Dedifferentiated amniotic fluid mesenchymal stem cell (primary cell): ENCODE measurements at regions not wholly inside any gene's neighbourhood (a gene's known extent, or its start where the extent isn't known, plus 50 kb on each side); places are given as distances from the start of the nearest gene placed in this dataset.
"Not testable (repeated sequence)": the region's sequence is repeated elsewhere in the genome, so short reads cannot be mapped to it uniquely, and the experiment has no call there.

Experiments
- DNase-seq: peaks from one replicate; pipeline ENCODE4 v3.0.0-alpha.2; 2016; ENCODE audit errors: extremely low spot score

- not testable (repeated sequence) for DNase-seq
These were observed 63.3 kb upstream of the CEP78 start for GRCh38 chr9:78172610-78173009.

GRCh38 chr9:78171651-78172050, 64.2 kb upstream of the CEP78 start:
- DNase-seq, result no peak

GRCh38 chr9:78169125-78169524, 66.8 kb upstream of the CEP78 start:
- no peak for DNase-seq

GRCh38 chr9:78167356-78167755, 68.5 kb upstream of the CEP78 start:
- DNase-seq, result no peak

GRCh38 chr9:78163834-78164233, 72.0 kb upstream of the CEP78 start:
- no peak for DNase-seq

- DNase-seq, result no peak
These were observed 77.6 kb upstream of the CEP78 start for GRCh38 chr9:78158286-78158685.

- no peak for DNase-seq
These were observed 84.9 kb upstream of the CEP78 start for GRCh38 chr9:78150983-78151356.

- DNase-seq, result no peak
These were observed 85.4 kb upstream of the CEP78 start for GRCh38 chr9:78150312-78150982.

- no peak for DNase-seq
These were observed 86.1 kb upstream of the CEP78 start for GRCh38 chr9:78149702-78150291.

GRCh38 chr9:78146241-78146640, 89.6 kb upstream of the CEP78 start:
- no peak for DNase-seq

- DNase-seq, result no peak
These were observed 91.1 kb upstream of the CEP78 start for GRCh38 chr9:78144663-78145377.

- no peak for DNase-seq
These were observed 91.9 kb upstream of the CEP78 start for GRCh38 chr9:78144008-78144381.

GRCh38 chr9:78143281-78144007, 92.4 kb upstream of the CEP78 start:
- no peak for DNase-seq

GRCh38 chr9:78142264-78142663, 93.6 kb upstream of the CEP78 start:
- DNase-seq, result not testable (repeated sequence)

- no peak for DNase-seq
These were observed 102.1 kb upstream of the CEP78 start for GRCh38 chr9:78133751-78134150.

- no peak for DNase-seq
These were observed 101.1 kb upstream of the GNAQ start for GRCh38 chr9:78132701-78133058.

GRCh38 chr9:78131969-78132700, 100.5 kb upstream of the GNAQ start:
- DNase-seq, result no peak

GRCh38 chr9:78130853-78131252, 99.2 kb upstream of the GNAQ start:
- DNase-seq, result no peak

- DNase-seq, result no peak
These were observed 98.4 kb upstream of the GNAQ start for GRCh38 chr9:78130004-78130403.

GRCh38 chr9:78127279-78128225, 95.9 kb upstream of the GNAQ start:
- peak; percentile 4 for DNase-seq

- DNase-seq, result peak; percentile 4
These were observed 92.2 kb upstream of the GNAQ start for GRCh38 chr9:78123808-78124207.
